ENCODE measurements at regions not wholly inside any gene's neighbourhood (a gene's known extent, or its start where the extent isn't known, plus 50 kb on each side); places are given as distances from the start of the nearest gene placed in this dataset.

GRCh38 chr2:168401048-168401556, 55.0 kb upstream of the CERS6 start:
- DNase-seq (ENCODE audit: low spot score): no peak
- TF ChIP-seq CTCF (IDR thresholded peaks at IDR 0.05; ENCODE audit: extremely low read depth, missing control alignments): no peak

DNA sequence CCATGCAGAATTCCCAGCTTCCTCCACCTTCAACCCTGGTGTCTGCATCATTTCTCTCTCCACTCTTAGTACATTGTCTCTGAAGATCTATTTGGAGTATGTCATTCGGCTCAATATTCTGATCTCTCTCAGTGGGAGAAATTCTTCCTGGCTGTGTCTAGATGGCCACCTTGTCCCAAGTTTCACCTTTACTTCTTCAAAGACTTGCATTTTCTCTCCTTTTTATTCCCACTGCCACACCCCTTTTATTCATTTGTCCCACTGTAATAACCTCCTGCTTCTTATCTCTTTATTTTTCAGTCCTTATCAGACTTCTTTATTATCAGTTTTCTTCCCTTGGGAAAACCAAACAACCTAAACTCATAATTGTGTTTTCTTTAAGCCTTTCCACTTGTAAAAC, 54.3 kb upstream of the CERS6 start:
- no peak for TF ChIP-seq CTCF (IDR thresholded peaks at IDR 0.05; ENCODE audit: extremely low read depth, missing control alignments)
- DNase-seq (ENCODE audit: low spot score): no peak

DNA sequence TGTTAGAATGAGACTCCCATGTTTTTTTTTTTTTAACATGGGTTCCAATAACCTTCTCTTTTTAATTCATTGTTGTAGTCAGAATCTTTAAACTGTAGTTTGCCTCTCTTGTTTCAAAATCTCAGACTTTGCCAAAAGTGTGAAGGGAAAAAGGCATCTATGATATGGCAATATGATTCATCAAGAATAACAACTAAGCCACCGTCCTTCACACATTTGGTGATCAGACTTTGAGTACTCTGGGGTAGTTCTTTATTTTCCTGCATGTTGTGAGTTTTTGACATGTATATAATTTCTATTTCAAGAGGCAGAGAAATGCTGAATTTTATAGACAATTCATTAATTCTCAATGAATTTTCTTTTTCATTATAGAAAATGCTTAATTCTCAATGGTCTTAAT, 53.5 kb upstream of the CERS6 start:
- no peak for TF ChIP-seq CTCF (IDR thresholded peaks at IDR 0.05; ENCODE audit: extremely low read depth, missing control alignments)
- no peak for DNase-seq (ENCODE audit: low spot score)

DNA sequence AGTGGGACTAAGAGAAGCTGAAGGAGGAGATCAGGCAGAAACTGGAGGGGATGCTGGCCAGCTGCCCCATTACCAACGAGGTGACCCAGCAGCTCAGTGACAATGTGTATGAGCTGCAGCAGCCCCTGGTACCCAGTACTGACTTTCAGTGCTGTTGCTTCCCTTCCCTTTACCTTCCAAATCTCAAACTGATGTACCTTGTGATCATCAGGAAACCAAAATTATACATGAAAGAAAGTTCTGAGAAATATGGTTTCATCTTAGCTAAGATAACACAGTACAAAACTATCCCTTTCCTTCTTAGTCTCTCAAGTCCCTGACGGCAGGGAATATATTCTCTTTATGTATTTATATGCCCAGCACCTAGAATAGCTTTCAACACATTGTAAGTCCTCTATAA, 52.3 kb upstream of the CERS6 start:
- no peak for TF ChIP-seq CTCF (IDR thresholded peaks at IDR 0.05; ENCODE audit: extremely low read depth, missing control alignments)
- no peak for DNase-seq (ENCODE audit: low spot score)

DNA sequence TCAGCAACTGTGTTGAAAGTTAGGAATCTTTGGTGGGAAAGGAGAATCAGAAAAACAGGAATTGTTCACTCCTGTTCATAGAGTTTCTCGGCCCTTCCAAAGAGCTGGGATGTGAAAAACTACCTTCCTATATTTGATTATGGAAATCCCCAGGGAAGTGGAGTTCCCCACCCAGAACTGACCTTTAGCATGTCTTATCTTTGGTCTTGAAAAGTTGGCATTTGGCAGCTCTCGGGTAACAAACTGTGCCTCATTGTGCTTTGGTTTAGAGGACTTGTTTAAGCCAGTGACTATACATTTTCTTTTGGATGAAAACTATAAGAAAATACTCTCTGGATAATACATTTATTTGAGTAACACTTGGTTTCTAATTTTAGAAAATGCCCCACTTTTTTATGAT, 51.3 kb upstream of the CERS6 start:
- TF ChIP-seq CTCF (IDR thresholded peaks at IDR 0.05; ENCODE audit: extremely low read depth, missing control alignments): no peak
- DNase-seq (ENCODE audit: low spot score): no peak
